ENCODE measurements at regions not wholly inside any gene's neighbourhood (a gene's known extent, or its start where the extent isn't known, plus 50 kb on each side); places are given as distances from the start of the nearest gene placed in this dataset.
"Not testable (repeated sequence)": the region's sequence is repeated elsewhere in the genome, so short reads cannot be mapped to it uniquely, and the experiment has no call there.

GRCh38 chr5:110275878-110276277, 450.6 kb downstream of the TMEM232 start:
- Histone ChIP-seq H3K9me1 (replicated peaks; ENCODE audit: control insufficient read depth, extremely low read depth, insufficient read depth, low read length) (no peaks in the 10 kb centered on the region), H3K9me3 (replicated peaks; ENCODE audit: control insufficient read depth, insufficient read depth, low read length) (no peaks in the 10 kb centered on the region), H3K4me2 (ENCODE audit: insufficient read depth, low read length) (no peak overlapping the region), H3K36me3 (ENCODE audit: control insufficient read depth in 2 of 2, extremely low read depth in 1 of 2, insufficient read depth in 2 of 2, low read length in 2 of 2) (no peaks in the 10 kb centered on the region), H4K20me1 (replicated peaks; ENCODE audit: control insufficient read depth, extremely low read depth, insufficient read depth, low read length) (no peaks in the 10 kb centered on the region), H3K79me2 (ENCODE audit: control insufficient read depth, insufficient read depth, low read length) (no peaks in the 10 kb centered on the region), H3K4me1 (ENCODE audit: control insufficient read depth, extremely low read depth, insufficient read depth, low read length) (no peaks in the 10 kb centered on the region), H3K4me3 (replicated peaks in 1 of 3; ENCODE audit: insufficient read depth in 1 of 3, low read depth in 1 of 3, low read length in 3 of 3) (no peak overlapping the region), H2AFZ (ENCODE audit: low read depth, low read length) (no peak overlapping the region), H3K27me3 (ENCODE audit: control insufficient read depth in 2 of 2, insufficient read depth in 2 of 2, low read length in 2 of 2) (no peaks in the 10 kb centered on the region), H3K27ac (ENCODE audit: insufficient read depth, low read depth, low read length) (no peak overlapping the region), H3K9ac (replicated peaks; ENCODE audit: extremely low read depth, insufficient read depth, low read length) (no peak overlapping the region)
- TF ChIP-seq, protein P1, sequence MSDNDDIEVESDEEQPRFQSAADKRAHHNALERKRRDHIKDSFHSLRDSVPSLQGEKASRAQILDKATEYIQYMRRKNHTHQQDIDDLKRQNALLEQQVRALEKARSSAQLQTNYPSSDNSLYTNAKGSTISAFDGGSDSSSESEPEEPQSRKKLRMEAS (IDR thresholded peaks at IDR 0.05; ENCODE audit: insufficient read depth, insufficient read length): no peak
- TF ChIP-seq JUN (IDR thresholded peaks at IDR 0.05; ENCODE audit: borderline replicate concordance, insufficient read depth, insufficient read length, low read depth) (no peak), MYC (IDR thresholded peaks at IDR 0.05; ENCODE audit: low read depth, low read length) (no peak), GATA2 (IDR thresholded peaks at IDR 0.05; ENCODE audit: insufficient read depth, insufficient read length, low read depth, low read length) (no peak)
- CTCF ChIA-PET: no interaction called here
- DNase-seq (ENCODE audit: low read depth, low spot score) (no peak), FAIRE-seq (no peak)
- dilution Hi-C loops (cut with MboI; ENCODE audit: extremely low pct_ligation_motif_present, low sequenced_read_pairs): no loop called here
- POLR2A ChIA-PET: no interaction called here
- no TSS peak for BruUV-seq (replicated peaks)
- intact Hi-C loops (cut with micrococcal nuclease): no loop called here

- dilution Hi-C loops (cut with MboI; ENCODE audit: extremely low pct_ligation_motif_present, low sequenced_read_pairs); H2AFZ ChIP-seq (ENCODE audit: low read depth, low read length); intact Hi-C loops (cut with micrococcal nuclease); H3K4me2 ChIP-seq (ENCODE audit: insufficient read depth, low read length); H3K4me3 ChIP-seq (replicated peaks in 1 of 3; ENCODE audit: insufficient read depth in 1 of 3, low read depth in 1 of 3, low read length in 3 of 3); H3K9me3 ChIP-seq (replicated peaks; ENCODE audit: control insufficient read depth, insufficient read depth, low read length); FAIRE-seq; H3K36me3 ChIP-seq (ENCODE audit: control insufficient read depth in 2 of 2, extremely low read depth in 1 of 2, insufficient read depth in 2 of 2, low read length in 2 of 2); H3K9ac ChIP-seq (replicated peaks; ENCODE audit: extremely low read depth, insufficient read depth, low read length); POLR2A ChIA-PET; CTCF ChIA-PET; H3K4me1 ChIP-seq (ENCODE audit: control insufficient read depth, extremely low read depth, insufficient read depth, low read length); H3K27me3 ChIP-seq (ENCODE audit: control insufficient read depth in 2 of 2, insufficient read depth in 2 of 2, low read length in 2 of 2); DNase-seq (ENCODE audit: low read depth, low spot score); H3K9me1 ChIP-seq (replicated peaks; ENCODE audit: control insufficient read depth, extremely low read depth, insufficient read depth, low read length); H3K79me2 ChIP-seq (ENCODE audit: control insufficient read depth, insufficient read depth, low read length); H3K27ac ChIP-seq (ENCODE audit: insufficient read depth, low read depth, low read length); H4K20me1 ChIP-seq (replicated peaks; ENCODE audit: control insufficient read depth, extremely low read depth, insufficient read depth, low read length); BruUV-seq (replicated peaks): not testable (repeated sequence)
Observed at GRCh38 chr5:110278449-110278848, 448.0 kb downstream of the TMEM232 start.

DNA sequence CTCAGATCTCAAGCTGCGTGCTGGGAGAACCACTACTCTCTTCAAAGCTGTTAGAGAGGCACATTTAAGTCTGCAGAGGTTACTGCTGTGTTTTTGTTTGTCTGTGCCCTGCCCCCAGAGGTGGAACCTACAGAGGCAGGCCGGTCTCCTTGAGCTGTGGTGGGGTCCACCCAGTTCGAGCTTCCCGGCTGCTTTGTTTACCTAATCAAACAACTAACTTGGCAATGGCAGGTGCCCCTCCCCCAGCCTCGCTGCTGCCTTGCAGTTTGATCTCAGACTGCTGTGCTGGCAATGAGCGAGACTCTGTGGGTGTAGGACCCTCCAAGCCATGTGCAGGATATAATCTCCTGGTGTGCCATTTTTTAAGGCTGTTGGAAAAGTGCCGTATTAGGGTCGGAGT, 442.4 kb downstream of the TMEM232 start:
- FAIRE-seq; H3K4me3 ChIP-seq (replicated peaks in 1 of 3; ENCODE audit: insufficient read depth in 1 of 3, low read depth in 1 of 3, low read length in 3 of 3); H3K9me1 ChIP-seq (replicated peaks; ENCODE audit: control insufficient read depth, extremely low read depth, insufficient read depth, low read length); H3K27me3 ChIP-seq (ENCODE audit: control insufficient read depth in 2 of 2, insufficient read depth in 2 of 2, low read length in 2 of 2); BruUV-seq (replicated peaks); H3K9ac ChIP-seq (replicated peaks; ENCODE audit: extremely low read depth, insufficient read depth, low read length); POLR2A ChIA-PET; DNase-seq (ENCODE audit: low read depth, low spot score); H3K9me3 ChIP-seq (replicated peaks; ENCODE audit: control insufficient read depth, insufficient read depth, low read length); dilution Hi-C loops (cut with MboI; ENCODE audit: extremely low pct_ligation_motif_present, low sequenced_read_pairs); H4K20me1 ChIP-seq (replicated peaks; ENCODE audit: control insufficient read depth, extremely low read depth, insufficient read depth, low read length); H3K4me2 ChIP-seq (ENCODE audit: insufficient read depth, low read length); H3K36me3 ChIP-seq (ENCODE audit: control insufficient read depth in 2 of 2, extremely low read depth in 1 of 2, insufficient read depth in 2 of 2, low read length in 2 of 2); CTCF ChIA-PET; H3K4me1 ChIP-seq (ENCODE audit: control insufficient read depth, extremely low read depth, insufficient read depth, low read length); H3K79me2 ChIP-seq (ENCODE audit: control insufficient read depth, insufficient read depth, low read length); H2AFZ ChIP-seq (ENCODE audit: low read depth, low read length); intact Hi-C loops (cut with micrococcal nuclease); H3K27ac ChIP-seq (ENCODE audit: insufficient read depth, low read depth, low read length): not testable (repeated sequence)

Measured in endothelial cell of umbilical vein (primary cell).